HG02588 (cell line): ENCODE measurements at regions not wholly inside any gene's neighbourhood (a gene's known extent, or its start where the extent isn't known, plus 50 kb on each side); places are given as distances from the start of the nearest gene placed in this dataset.

Experiments
- ATAC-seq: cut with Tn5 transposase; IDR thresholded peaks from one replicate; pipeline ENCODE4 v1.9.1; 2021; ENCODE audit warnings: mild to moderate bottlenecking, moderate library complexity; ENCODE audit not compliant: unreplicated experiment

DNA sequence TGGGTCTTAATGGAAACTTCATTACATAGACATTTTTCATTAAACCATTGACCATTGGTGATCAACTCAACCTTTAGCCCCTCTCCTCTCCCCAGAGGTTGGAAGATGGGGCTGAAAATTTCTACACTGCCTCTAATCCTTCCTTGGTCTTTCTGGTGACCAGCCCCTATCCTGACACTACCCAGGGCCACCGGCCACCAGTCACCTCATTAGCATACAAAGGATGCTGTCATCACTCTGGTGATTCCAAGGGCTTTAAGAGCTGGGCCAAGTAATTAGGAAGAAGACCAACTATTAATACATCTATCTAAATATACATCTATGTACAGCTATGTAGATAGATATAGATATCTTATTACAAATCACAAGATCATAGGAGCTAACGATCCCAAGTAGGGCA is 111.2 kb upstream of the IRX6 start:
- ATAC-seq = no peak

DNA sequence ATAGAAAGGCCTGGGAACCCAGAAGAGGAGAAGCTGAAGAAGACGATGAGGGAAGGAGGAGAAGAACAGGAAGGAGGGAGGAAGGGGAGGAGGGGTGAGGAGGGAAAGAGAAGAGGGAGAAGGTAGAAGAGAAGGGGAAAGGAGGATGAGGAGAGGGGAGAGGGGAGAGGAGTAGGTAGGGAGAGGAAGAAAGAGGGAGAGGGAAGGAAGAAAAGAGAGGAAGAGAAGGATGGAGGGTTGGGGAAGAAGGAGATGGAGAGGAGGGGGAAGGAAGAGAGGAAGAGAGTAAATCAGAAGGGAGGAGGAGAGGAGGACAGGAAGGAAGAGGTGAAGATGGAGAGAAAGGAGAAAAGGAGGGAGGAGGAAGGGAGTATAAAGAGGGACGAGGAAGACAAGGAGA is 109.6 kb upstream of the IRX6 start:
- ATAC-seq = no peak

DNA sequence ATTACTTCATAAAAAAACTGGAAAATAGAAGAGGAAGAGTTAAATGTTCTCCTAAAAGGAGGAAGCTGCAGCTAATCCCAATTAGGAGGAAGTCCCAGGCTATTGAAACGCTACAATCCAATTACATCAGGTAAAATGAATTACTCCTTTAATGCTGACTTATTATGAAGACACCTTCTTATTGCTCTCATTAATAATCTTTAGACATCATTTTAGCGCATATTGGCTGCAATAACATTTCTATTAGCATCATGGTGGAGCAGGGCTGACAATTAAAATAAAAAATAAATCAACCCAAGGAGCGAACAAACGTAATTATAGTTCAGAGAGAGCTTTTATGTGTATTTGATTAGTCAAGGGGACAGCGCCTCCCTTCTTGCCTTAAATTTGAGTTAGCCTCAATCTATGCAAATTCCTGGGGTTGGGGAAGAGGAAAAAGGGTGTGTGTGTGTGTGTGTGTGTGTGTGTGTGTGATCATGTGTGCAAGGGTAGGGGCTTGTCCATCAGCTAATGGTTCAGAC is 109.0 kb upstream of the IRX6 start:
- no peak for ATAC-seq

DNA sequence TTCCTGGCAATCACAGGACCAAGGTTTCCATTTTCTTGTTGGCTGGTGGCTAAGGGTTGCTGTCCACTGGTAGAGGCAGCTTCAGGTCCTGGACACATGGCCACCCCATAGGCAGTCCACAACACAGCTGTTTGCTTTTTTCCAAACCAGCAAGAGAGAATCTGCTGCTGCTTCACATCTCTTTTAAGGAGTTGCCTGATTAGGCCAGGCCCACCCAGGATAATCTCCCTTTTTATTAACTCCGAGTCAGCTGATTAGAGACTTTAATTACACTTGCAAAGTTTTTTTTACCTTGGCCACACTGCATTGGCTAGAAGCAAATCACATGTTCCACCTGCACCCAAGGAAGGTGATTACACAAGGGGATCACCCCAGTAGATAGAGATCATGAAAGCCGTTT is 106.6 kb upstream of the IRX6 start:
- no peak for ATAC-seq

- no peak for ATAC-seq
Measured at GRCh38 chr16:55221836-55222235, 102.2 kb upstream of the IRX6 start.

GRCh38 chr16:55222486-55222885 is 101.5 kb upstream of the IRX6 start:
- ATAC-seq = no peak

GRCh38 chr16:55225972-55226542 is 97.9 kb upstream of the IRX6 start:
- ATAC-seq = no peak

DNA sequence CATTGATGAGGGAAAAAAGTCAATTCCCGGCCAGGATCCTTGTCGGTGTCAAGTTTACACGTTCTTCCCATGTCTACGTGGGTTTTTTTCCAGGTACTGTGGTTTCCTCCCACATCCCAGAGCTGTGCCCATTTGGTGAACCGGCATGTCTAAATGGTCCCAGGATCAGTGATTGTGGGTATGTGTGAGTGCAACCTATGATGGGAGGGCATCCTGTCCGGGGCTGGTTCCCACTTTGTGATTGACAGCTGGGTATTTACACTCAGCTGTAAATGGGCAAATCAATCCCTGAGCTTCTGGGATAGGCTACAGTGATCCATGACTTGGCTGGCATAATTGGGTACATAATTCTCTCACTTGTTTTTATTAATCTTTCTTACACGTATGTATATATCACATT is 91.2 kb upstream of the IRX6 start:
- ATAC-seq = no peak

GRCh38 chr16:55233464-55233863 is 90.5 kb upstream of the IRX6 start:
- no peak for ATAC-seq

GRCh38 chr16:55236655-55237054 is 87.3 kb upstream of the IRX6 start:
- no peak for ATAC-seq

DNA sequence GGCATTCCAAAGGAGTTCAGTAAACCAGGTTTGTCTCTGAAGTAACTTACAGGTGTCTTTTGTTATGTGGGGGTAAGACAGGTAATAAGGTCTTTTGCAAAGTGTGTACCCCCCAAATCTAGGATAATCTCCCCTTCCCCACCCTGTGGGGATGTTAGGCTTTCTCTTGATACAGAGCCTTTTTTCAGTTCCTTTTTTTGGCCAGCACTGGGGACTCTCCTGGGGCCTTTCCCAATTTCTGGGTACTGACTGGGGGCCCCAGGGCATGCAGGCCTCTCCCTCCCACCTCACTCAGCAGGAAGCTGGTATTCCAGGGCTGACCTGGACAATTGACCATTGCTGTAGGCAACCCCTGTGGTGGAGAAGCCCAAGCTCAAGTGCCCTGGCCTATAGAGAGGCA is 84.3 kb upstream of the IRX6 start:
- ATAC-seq = no peak

- no peak for ATAC-seq
Measured at GRCh38 chr16:55240888-55241287, 83.1 kb upstream of the IRX6 start.

DNA sequence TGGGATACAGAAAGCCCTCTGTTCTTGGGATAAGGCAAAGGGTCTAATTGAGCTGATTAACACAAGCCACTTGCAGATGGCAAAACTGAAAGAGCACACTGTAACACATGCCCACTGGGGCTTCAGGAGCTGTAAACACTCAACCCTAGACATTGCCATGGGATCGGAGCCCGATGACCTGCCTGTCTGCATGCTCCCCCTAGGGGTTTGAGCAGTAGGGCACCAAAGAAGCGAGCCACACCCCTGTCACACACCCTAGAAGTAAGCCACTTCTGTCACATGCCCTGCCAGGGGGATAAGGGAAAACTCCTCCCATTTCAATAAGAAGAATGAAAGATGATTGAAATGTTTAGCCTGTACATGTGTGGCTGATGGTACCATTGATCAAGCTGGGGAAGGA is 81.3 kb upstream of the IRX6 start:
- ATAC-seq = no peak

- ATAC-seq = no peak
Measured at GRCh38 chr16:55248058-55248457, 75.9 kb upstream of the IRX6 start.

- no peak for ATAC-seq
Measured at GRCh38 chr16:55248494-55248893, 75.5 kb upstream of the IRX6 start.

DNA sequence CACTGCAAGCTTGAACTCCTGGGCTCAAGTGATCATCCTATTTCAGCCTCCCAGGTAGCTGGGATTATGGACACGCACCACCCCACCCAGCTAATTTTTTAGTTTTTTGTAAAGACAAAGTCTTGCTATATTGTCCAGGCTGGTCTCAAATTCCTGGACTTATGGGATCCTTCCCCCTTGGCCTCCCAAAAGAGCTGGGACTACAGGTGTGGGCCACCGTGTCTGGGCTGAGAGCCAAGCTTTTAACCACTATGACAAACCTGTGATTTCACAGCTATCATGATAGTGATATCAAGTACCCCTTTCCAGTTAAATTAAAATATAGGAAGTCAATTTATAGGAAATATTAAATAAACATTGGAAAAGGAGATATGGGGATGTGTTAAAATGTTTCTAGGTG is 74.6 kb upstream of the IRX6 start:
- ATAC-seq = no peak

DNA sequence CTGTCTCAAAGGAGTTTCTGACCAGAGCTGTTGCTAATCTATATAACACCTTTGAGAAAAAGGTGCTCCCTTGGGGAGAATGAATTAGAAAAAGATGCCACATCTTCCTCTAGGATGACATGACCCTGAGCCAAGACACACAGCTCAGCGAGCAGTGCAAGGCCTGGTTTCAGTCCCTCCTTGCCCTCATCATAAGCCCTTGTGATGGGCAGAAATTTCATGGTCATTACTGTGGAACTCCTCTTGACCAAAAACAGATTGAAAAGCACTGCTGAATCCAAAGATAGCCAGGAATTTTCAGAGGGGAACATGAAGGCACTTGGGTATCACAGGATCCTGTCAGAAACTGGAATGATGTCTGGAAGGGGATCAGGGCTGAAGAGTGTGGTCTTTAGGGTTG is 74.1 kb upstream of the IRX6 start:
- ATAC-seq = no peak

DNA sequence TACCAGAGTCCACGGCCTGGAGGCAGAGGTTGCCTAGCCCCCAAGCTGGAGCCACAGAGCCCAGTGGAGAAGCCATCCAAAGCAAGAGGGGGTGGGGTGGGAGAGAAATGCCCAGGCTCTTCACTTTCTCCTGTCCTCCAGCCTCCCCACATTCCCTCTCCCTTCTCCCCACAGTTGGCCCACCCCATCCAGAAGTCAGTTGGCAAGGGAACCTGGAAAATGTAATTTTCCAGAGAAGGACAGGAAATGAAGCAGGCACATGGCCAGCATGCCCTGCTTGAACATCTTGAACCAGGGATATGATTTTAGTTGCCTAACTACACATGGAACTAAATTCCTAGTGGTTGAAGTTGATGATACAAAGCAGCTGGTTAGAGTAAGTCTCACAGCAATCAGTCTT is 73.3 kb upstream of the IRX6 start:
- ATAC-seq = no peak

DNA sequence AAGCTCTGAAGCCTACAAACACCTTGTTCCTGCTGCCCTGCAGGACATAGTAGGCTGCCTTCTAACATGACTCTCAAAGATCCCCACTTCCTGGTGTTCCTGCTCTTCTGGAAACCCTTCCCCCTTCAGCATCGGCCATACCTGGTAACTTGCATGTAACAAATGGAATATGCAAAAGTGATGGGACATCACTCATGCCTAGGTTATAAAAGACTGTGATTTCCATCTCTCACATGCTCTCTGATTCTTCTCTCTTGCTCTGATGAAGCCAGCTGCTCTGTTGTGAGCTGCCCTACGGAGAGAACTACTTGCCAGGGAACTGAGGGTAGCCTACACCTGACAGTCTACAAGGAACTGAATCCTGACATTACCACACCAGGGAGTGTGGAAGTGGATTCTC is 72.9 kb upstream of the IRX6 start:
- ATAC-seq = no peak

DNA sequence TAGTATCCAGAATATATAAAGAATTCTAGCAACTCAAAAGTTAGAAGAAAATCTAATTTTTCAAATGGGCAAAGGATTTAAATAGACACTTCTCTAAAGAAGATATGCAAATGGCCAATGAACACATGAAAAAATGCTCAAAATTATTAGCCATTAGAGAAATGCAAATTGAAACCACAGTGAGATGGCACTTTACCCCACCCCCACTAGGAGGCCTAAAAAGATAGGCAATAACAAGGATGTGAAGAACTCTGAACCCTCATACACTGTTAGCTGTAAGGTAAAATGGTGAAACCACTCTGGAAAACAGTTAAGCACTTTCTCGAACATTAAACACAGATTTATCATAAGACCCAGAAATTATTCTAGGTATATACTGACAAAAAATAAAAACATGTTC is 71.4 kb upstream of the IRX6 start:
- ATAC-seq = no peak

GRCh38 chr16:55253987-55254386 is 70.0 kb upstream of the IRX6 start:
- no peak for ATAC-seq

- ATAC-seq = no peak
Measured at GRCh38 chr16:55255733-55256282, 68.2 kb upstream of the IRX6 start.

DNA sequence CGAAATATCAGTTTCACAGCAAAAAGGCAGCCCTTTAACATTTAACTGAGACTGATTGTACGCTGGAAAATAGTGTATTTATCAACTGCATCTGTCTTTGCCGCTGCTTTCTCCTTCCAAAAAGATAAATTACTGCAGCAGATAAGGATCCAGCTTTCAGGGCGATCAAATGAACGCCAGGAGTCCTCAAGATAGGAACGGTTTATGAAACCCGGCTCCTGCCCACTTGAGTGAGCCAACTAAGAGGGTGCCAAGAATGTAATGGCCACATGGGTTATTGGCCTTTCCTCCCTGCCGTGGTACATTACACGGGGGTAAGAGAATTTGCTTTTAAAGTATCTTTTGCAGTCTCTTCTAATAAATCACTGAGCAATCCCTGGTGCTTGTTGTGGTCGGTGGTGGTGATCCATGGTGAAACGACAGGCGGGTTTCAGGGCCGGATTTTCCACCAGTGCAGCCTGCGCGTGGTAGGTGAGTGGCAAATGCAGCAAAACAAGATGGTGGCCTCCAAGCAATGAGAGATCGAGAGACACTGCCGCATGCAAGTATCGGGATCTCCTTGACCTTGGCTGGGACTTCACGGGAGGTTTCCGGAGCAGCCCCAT is 67.5 kb upstream of the IRX6 start:
- no peak for ATAC-seq
